ENCODE measurements at regions not wholly inside any gene's neighbourhood (a gene's known extent, or its start where the extent isn't known, plus 50 kb on each side); places are given as distances from the start of the nearest gene placed in this dataset.

DNA sequence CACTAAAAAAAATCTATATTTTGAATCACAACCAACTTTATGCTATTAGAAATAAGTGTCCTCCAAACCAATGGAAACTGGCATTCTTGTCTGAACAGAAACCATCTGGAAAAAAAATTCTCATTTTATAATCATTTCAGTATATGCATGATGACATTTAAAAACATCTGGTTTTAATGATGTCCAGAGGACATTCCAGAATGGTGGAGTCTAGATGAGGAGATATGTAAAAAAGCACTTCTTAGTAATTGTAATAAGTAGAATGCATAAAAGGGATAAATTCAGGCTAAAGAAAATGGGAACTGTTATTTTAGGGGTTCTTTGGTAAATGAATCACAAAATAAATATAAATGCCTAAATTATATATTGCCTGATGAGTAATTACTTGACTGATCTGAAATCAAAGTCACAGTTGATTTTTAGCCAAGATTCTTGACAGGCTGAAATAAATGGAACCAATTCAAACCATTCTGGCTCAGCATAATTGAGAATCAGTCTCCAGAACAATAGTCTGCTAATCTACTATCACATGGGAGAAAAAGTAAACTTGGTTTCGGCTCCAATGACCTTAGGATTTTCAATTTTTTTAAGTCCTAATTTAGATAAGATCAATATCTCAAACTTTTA lies 636.6 kb downstream of the FAT4 start:
- Histone ChIP-seq H3K4me2 (ENCODE audit: insufficient read depth, low read length) (no peak overlapping the region), H3K4me3 (replicated peaks in 1 of 3; ENCODE audit: insufficient read depth in 1 of 3, low read depth in 1 of 3, low read length in 3 of 3) (no peak overlapping the region), H3K27ac (ENCODE audit: insufficient read depth, low read depth, low read length) (no peak overlapping the region), H3K9me1 (replicated peaks; ENCODE audit: control insufficient read depth, extremely low read depth, insufficient read depth, low read length) (no peaks in the 10 kb centered on the region), H3K9me3 (replicated peaks; ENCODE audit: control insufficient read depth, insufficient read depth, low read length) (no peaks in the 10 kb centered on the region), H3K9ac (replicated peaks; ENCODE audit: extremely low read depth, insufficient read depth, low read length) (no peak overlapping the region), H3K79me2 (ENCODE audit: control insufficient read depth, insufficient read depth, low read length) (no peaks in the 10 kb centered on the region), H3K4me1 (ENCODE audit: control insufficient read depth, extremely low read depth, insufficient read depth, low read length) (no peaks in the 10 kb centered on the region), H2AFZ (ENCODE audit: low read depth, low read length) (no peak overlapping the region), H3K36me3 (ENCODE audit: control insufficient read depth in 2 of 2, extremely low read depth in 1 of 2, insufficient read depth in 2 of 2, low read length in 2 of 2) (no peaks in the 10 kb centered on the region), H3K27me3 (ENCODE audit: control insufficient read depth in 2 of 2, insufficient read depth in 2 of 2, low read length in 2 of 2) (no peaks in the 10 kb centered on the region), H4K20me1 (replicated peaks; ENCODE audit: control insufficient read depth, extremely low read depth, insufficient read depth, low read length) (no peaks in the 10 kb centered on the region)
- no TSS peak for BruUV-seq (replicated peaks)
- TF ChIP-seq JUN (IDR thresholded peaks at IDR 0.05; ENCODE audit: borderline replicate concordance, insufficient read depth, insufficient read length, low read depth) (no peak), POLR2A (IDR thresholded peaks at IDR 0.05; ENCODE audit: low read depth, low read length) (no peak), FOS (IDR thresholded peaks at IDR 0.05; ENCODE audit: borderline replicate concordance, insufficient read depth, low read length) (no peak), GATA2 (IDR thresholded peaks at IDR 0.05; ENCODE audit: insufficient read depth, insufficient read length, low read depth, low read length) (no peak), POLR2AphosphoS5 (IDR thresholded peaks at IDR 0.05; ENCODE audit: insufficient read depth, low read depth, low read length) (no peak), EZH2 (IDR thresholded peaks at IDR 0.05; ENCODE audit: borderline replicate concordance, low read depth, low read length, severe bottlenecking) (no peak), MYC (IDR thresholded peaks at IDR 0.05; ENCODE audit: low read depth, low read length) (no peak)
- TF ChIP-seq, protein P1, sequence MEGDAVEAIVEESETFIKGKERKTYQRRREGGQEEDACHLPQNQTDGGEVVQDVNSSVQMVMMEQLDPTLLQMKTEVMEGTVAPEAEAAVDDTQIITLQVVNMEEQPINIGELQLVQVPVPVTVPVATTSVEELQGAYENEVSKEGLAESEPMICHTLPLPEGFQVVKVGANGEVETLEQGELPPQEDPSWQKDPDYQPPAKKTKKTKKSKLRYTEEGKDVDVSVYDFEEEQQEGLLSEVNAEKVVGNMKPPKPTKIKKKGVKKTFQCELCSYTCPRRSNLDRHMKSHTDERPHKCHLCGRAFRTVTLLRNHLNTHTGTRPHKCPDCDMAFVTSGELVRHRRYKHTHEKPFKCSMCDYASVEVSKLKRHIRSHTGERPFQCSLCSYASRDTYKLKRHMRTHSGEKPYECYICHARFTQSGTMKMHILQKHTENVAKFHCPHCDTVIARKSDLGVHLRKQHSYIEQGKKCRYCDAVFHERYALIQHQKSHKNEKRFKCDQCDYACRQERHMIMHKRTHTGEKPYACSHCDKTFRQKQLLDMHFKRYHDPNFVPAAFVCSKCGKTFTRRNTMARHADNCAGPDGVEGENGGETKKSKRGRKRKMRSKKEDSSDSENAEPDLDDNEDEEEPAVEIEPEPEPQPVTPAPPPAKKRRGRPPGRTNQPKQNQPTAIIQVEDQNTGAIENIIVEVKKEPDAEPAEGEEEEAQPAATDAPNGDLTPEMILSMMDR (IDR thresholded peaks at IDR 0.05; ENCODE audit: extremely low read depth in 1 of 2, insufficient read depth in 1 of 2, low read depth in 1 of 2, low read length in 2 of 2), result no peak
- TF ChIP-seq, protein P2, sequence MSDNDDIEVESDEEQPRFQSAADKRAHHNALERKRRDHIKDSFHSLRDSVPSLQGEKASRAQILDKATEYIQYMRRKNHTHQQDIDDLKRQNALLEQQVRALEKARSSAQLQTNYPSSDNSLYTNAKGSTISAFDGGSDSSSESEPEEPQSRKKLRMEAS (IDR thresholded peaks at IDR 0.05; ENCODE audit: insufficient read depth, insufficient read length), result no peak
- ChIA-PET POLR2A (no interaction called here), CTCF (no interaction called here)
- intact Hi-C loops (cut with micrococcal nuclease), result no loop called here
- dilution Hi-C loops (cut with MboI; ENCODE audit: extremely low pct_ligation_motif_present, low sequenced_read_pairs), result no loop called here
- DNase-seq (ENCODE audit: low read depth, low spot score) (no peak), FAIRE-seq (no peak)
